Chondrocyte (in vitro differentiated cells): ENCODE measurements at regions not wholly inside any gene's neighbourhood (a gene's known extent, or its start where the extent isn't known, plus 50 kb on each side); places are given as distances from the start of the nearest gene placed in this dataset.
A peak's percentile ranks its signal among the peaks of the same experiment; 100 is the strongest.
"Not testable (repeated sequence)": the region's sequence is repeated elsewhere in the genome, so short reads cannot be mapped to it uniquely, and the experiment has no call there.

Source experiments
- DNase-seq: peaks from one replicate; pipeline ENCODE4 v3.0.0; 2021; ENCODE audit warnings: mixed read lengths, low spot score
- H3K27ac Mint-ChIP-seq: one replicate; pipeline ENCODE4 v1.8.0; 2021; ENCODE audit warnings: mild to moderate bottlenecking, moderate library complexity, mixed read lengths; ENCODE audit not compliant: unreplicated experiment
- H3K27me3 Mint-ChIP-seq: 2 replicates; pipeline ENCODE4 v1.8.0; 2021; ENCODE audit warnings: low read depth, mixed read lengths
- H3K36me3 Mint-ChIP-seq: 2 replicates; pipeline ENCODE4 v1.8.0; 2021; ENCODE audit warnings: low read depth, mixed read lengths
- H3K4me1 Mint-ChIP-seq: 2 replicates; pipeline ENCODE4 v1.8.0; 2021; ENCODE audit warnings: low read depth, mild to moderate bottlenecking, mixed read lengths
- H3K4me3 Mint-ChIP-seq: one replicate; pipeline ENCODE4 v1.8.0; 2021; ENCODE audit warnings: mild to moderate bottlenecking, moderate library complexity, mixed read lengths; ENCODE audit not compliant: unreplicated experiment
- H3K9me3 Mint-ChIP-seq: 2 replicates; pipeline ENCODE4 v1.8.0; 2021; ENCODE audit warnings: low read depth, mixed read lengths
- CTCF ChIP-seq: fragments of 200-600 bp; sonication (generic); IDR thresholded peaks from 2 replicates; pipeline ENCODE4 v1.5.0; 2021; ENCODE audit warnings: antibody characterized with exemption, mild to moderate bottlenecking, moderate library complexity

DNA sequence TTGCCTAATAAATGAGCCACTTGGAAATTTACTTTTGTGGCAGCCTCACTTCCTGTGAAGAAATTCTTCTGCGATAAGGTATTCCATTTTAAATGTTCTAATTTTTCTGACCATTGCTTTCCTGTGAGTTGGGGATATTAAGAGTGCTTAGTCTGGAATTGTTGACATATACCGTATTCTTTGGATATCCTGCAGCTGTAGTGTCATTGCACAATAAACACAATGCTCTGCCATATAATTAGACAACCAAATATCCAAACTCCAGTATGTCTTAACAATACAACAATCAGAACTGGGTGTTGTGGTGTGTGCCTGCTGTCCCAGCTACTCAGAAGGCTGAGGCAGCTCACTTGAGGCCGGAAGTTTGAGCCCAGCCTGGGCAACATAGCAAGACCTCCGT lies 99.4 kb downstream of the LUZP4 start:
- Mint-ChIP-seq H3K27me3 (no peaks in the 10 kb centered on the region), H3K27ac (no peak overlapping the region), H3K4me1 (peaks cover 35% of the 10 kb centered on the region), H3K9me3 (no peaks in the 10 kb centered on the region), H3K4me3 (no peak overlapping the region), H3K36me3 (no peaks in the 10 kb centered on the region)
- no peak for DNase-seq
- TF ChIP-seq CTCF, result no peak

GRCh38 chrX:115390078-115390477 lies 100.6 kb downstream of the LUZP4 start:
- Mint-ChIP-seq H3K9me3 (no peaks in the 10 kb centered on the region), H3K4me3 (no peak overlapping the region), H3K36me3 (no peaks in the 10 kb centered on the region), H3K27me3 (no peaks in the 10 kb centered on the region), H3K27ac (no peak overlapping the region), H3K4me1 (peaks cover 35% of the 10 kb centered on the region)
- peak; percentile 27 for TF ChIP-seq CTCF
- DNase-seq, result no peak

GRCh38 chrX:115392031-115392430 lies 102.5 kb downstream of the LUZP4 start:
- Mint-ChIP-seq H3K4me3 (no peak overlapping the region), H3K9me3 (no peaks in the 10 kb centered on the region), H3K4me1 (peaks cover 35% of the 10 kb centered on the region), H3K27me3 (no peaks in the 10 kb centered on the region), H3K27ac (no peak overlapping the region), H3K36me3 (no peaks in the 10 kb centered on the region)
- no peak for TF ChIP-seq CTCF
- DNase-seq, result no peak

GRCh38 chrX:115392871-115393270 lies 103.4 kb downstream of the LUZP4 start:
- H3K9me3 Mint-ChIP-seq, result peaks cover 1% of the 10 kb centered on the region
- peak overlapping the region; percentile 9 for H3K27ac Mint-ChIP-seq
- H3K4me3 Mint-ChIP-seq, result no peak overlapping the region
- DNase-seq, result no peak
- H3K4me1 Mint-ChIP-seq, result peaks cover 35% of the 10 kb centered on the region
- H3K27me3 Mint-ChIP-seq, result no peaks in the 10 kb centered on the region
- no peaks in the 10 kb centered on the region for H3K36me3 Mint-ChIP-seq
- TF ChIP-seq CTCF, result no peak

DNA sequence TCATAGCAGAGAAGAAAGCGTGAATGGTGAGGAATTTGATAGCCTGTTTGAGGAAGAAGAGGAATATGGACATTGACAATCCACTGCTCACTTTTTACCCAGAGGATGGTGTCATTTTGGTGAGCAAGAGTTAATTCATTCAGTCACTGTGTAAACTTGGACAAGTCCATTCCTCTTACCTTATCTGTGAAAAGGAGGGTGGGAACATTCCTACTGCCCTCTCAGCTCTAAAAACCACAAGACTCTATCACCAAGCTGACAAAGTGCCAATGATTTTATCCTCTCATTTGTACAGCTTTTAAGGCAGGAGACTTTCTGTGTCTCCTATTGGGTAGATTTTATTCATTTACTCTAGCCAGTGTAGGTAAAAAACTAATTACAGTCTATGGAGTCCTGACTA lies 103.8 kb downstream of the LUZP4 start:
- DNase-seq, result no peak
- H3K36me3 Mint-ChIP-seq, result no peaks in the 10 kb centered on the region
- peaks cover 3% of the 10 kb centered on the region for H3K9me3 Mint-ChIP-seq
- TF ChIP-seq CTCF, result no peak
- H3K4me3 Mint-ChIP-seq, result no peak overlapping the region
- H3K4me1 Mint-ChIP-seq, result peaks cover 31% of the 10 kb centered on the region
- H3K27ac Mint-ChIP-seq, result peak overlapping the region; percentile 9
- H3K27me3 Mint-ChIP-seq, result no peaks in the 10 kb centered on the region

GRCh38 chrX:115394806-115395205 lies 105.3 kb downstream of the LUZP4 start:
- H3K36me3 Mint-ChIP-seq, H3K27ac Mint-ChIP-seq, H3K27me3 Mint-ChIP-seq, H3K9me3 Mint-ChIP-seq, DNase-seq, H3K4me3 Mint-ChIP-seq: not testable (repeated sequence)
- peaks cover 18% of the 10 kb centered on the region for H3K4me1 Mint-ChIP-seq
